ENCODE measurements at regions not wholly inside any gene's neighbourhood (a gene's known extent, or its start where the extent isn't known, plus 50 kb on each side); places are given as distances from the start of the nearest gene placed in this dataset.
"Not testable (repeated sequence)": the region's sequence is repeated elsewhere in the genome, so short reads cannot be mapped to it uniquely, and the experiment has no call there.

GRCh38 chr6:9699888-9700287 is 715.0 kb downstream of the TFAP2A start:
- no peak overlapping the region for H3K27ac ChIP-seq (ENCODE audit: low read depth, low read length)
- H3K4me1 ChIP-seq (ENCODE audit: control insufficient read depth, insufficient read depth, low read length): no peaks in the 10 kb centered on the region
- Mint-ChIP-seq H3K4me1 (no peaks in the 10 kb centered on the region), H3K27me3 (ENCODE audit: insufficient read depth) (no peaks in the 10 kb centered on the region), H3K9me3 (no peaks in the 10 kb centered on the region), H3K4me3 (no peak overlapping the region), H3K36me3 (ENCODE audit: low read depth) (no peaks in the 10 kb centered on the region), H3K27ac (no peak overlapping the region)
- no peak overlapping the region for H3K4me3 ChIP-seq (ENCODE audit: low read length)
- H3K27me3 ChIP-seq (ENCODE audit: control insufficient read depth, insufficient read depth, low read length, poor library complexity, severe bottlenecking): no peaks in the 10 kb centered on the region
- H3K9me3 ChIP-seq (ENCODE audit: control insufficient read depth, low read length): no peaks in the 10 kb centered on the region
- TF ChIP-seq CTCF (conservative IDR thresholded peaks at IDR 0.05): no peak
- H3K36me3 ChIP-seq (ENCODE audit: control insufficient read depth, insufficient read depth, low read length): no peaks in the 10 kb centered on the region
- DNase-seq: no peak
- WGBS, 2 experiments (ENCODE audit: insufficient coverage in 1 of 2, insufficient read length in 1 of 2): 89 to 91% methylated on average over 2 to 5 of the region's 5 CpGs
- no peak overlapping the region for H3K9ac ChIP-seq (ENCODE audit: extremely low read depth, low read length, poor library complexity, severe bottlenecking)

GRCh38 chr6:9697263-9697931 is 717.5 kb downstream of the TFAP2A start:
- 91 to 92% methylated on average over 7 of the region's 7 CpGs for WGBS, 2 experiments (ENCODE audit: insufficient coverage in 1 of 2, insufficient read length in 1 of 2)
- Histone ChIP-seq H3K4me3 (ENCODE audit: low read length) (no peak overlapping the region), H3K9ac (ENCODE audit: extremely low read depth, low read length, poor library complexity, severe bottlenecking) (no peak overlapping the region), H3K27ac (ENCODE audit: low read depth, low read length) (no peak overlapping the region), H3K27me3 (ENCODE audit: control insufficient read depth, insufficient read depth, low read length, poor library complexity, severe bottlenecking) (no peaks in the 10 kb centered on the region), H3K36me3 (ENCODE audit: control insufficient read depth, insufficient read depth, low read length) (no peaks in the 10 kb centered on the region), H3K4me1 (ENCODE audit: control insufficient read depth, insufficient read depth, low read length) (no peaks in the 10 kb centered on the region), H3K9me3 (ENCODE audit: control insufficient read depth, low read length) (no peaks in the 10 kb centered on the region)
- no peak for TF ChIP-seq CTCF (conservative IDR thresholded peaks at IDR 0.05)
- H3K27me3 Mint-ChIP-seq (ENCODE audit: insufficient read depth): no peaks in the 10 kb centered on the region
- no peak overlapping the region for H3K4me3 Mint-ChIP-seq
- DNase-seq: no peak
- no peaks in the 10 kb centered on the region for H3K36me3 Mint-ChIP-seq (ENCODE audit: low read depth)
- H3K27ac Mint-ChIP-seq: no peak overlapping the region
- H3K9me3 Mint-ChIP-seq: no peaks in the 10 kb centered on the region
- H3K4me1 Mint-ChIP-seq: no peaks in the 10 kb centered on the region

GRCh38 chr6:9690388-9690787 is 724.5 kb downstream of the TFAP2A start:
- no peaks in the 10 kb centered on the region for H3K27me3 ChIP-seq (ENCODE audit: control insufficient read depth, insufficient read depth, low read length, poor library complexity, severe bottlenecking)
- H3K9me3 ChIP-seq (ENCODE audit: control insufficient read depth, low read length): no peaks in the 10 kb centered on the region
- no peaks in the 10 kb centered on the region for H3K36me3 Mint-ChIP-seq (ENCODE audit: low read depth)
- no peak overlapping the region for H3K27ac ChIP-seq (ENCODE audit: low read depth, low read length)
- no peaks in the 10 kb centered on the region for H3K4me1 Mint-ChIP-seq
- H3K27ac Mint-ChIP-seq: no peak overlapping the region
- H3K4me1 ChIP-seq (ENCODE audit: control insufficient read depth, insufficient read depth, low read length): no peaks in the 10 kb centered on the region
- no peaks in the 10 kb centered on the region for H3K27me3 Mint-ChIP-seq (ENCODE audit: insufficient read depth)
- H3K36me3 ChIP-seq (ENCODE audit: control insufficient read depth, insufficient read depth, low read length): no peaks in the 10 kb centered on the region
- H3K9me3 Mint-ChIP-seq: no peaks in the 10 kb centered on the region
- H3K4me3 Mint-ChIP-seq: no peak overlapping the region
- no peak for DNase-seq
- H3K4me3 ChIP-seq (ENCODE audit: low read length): no peak overlapping the region
- no peak for TF ChIP-seq CTCF (conservative IDR thresholded peaks at IDR 0.05)
- H3K9ac ChIP-seq (ENCODE audit: extremely low read depth, low read length, poor library complexity, severe bottlenecking): no peak overlapping the region

- H3K4me1 ChIP-seq (ENCODE audit: control insufficient read depth, insufficient read depth, low read length); H3K27me3 Mint-ChIP-seq (ENCODE audit: insufficient read depth); H3K4me3 ChIP-seq (ENCODE audit: low read length); H3K4me1 Mint-ChIP-seq; H3K27ac ChIP-seq (ENCODE audit: low read depth, low read length); H3K27me3 ChIP-seq (ENCODE audit: control insufficient read depth, insufficient read depth, low read length, poor library complexity, severe bottlenecking); H3K27ac Mint-ChIP-seq; H3K36me3 Mint-ChIP-seq (ENCODE audit: low read depth); H3K36me3 ChIP-seq (ENCODE audit: control insufficient read depth, insufficient read depth, low read length); H3K4me3 Mint-ChIP-seq; H3K9ac ChIP-seq (ENCODE audit: extremely low read depth, low read length, poor library complexity, severe bottlenecking): not testable (repeated sequence)
- peak; percentile 54 for DNase-seq
- peaks cover 17% of the 10 kb centered on the region for H3K9me3 Mint-ChIP-seq
- peaks cover 15% of the 10 kb centered on the region for H3K9me3 ChIP-seq (ENCODE audit: control insufficient read depth, low read length)
- WGBS, 2 experiments (ENCODE audit: insufficient coverage in 1 of 2, insufficient read length in 1 of 2): 92 to 98% methylated on average over 5 to 6 of the region's 6 CpGs
Observed at GRCh38 chr6:9680727-9681126, 734.1 kb downstream of the TFAP2A start.

Measured in endodermal cell (in vitro differentiated cells).